Transverse colon (tissue), 4 donors: ENCODE measurements at regions not wholly inside any gene's neighbourhood (a gene's known extent, or its start where the extent isn't known, plus 50 kb on each side); places are given as distances from the start of the nearest gene placed in this dataset.

ENCODE experiments used
- DNase-seq: peaks from one replicate; pipeline ENCODE4 v3.0.0-alpha.2; 2019
- H3K27ac ChIP-seq, 4 donors: fragments of 200-600 bp; sonication (generic); 2 replicates each; pipeline ENCODE4 v1.5.1; 2016 to 2018; ENCODE audit warnings: inconsistent platforms in 4 of 4
- H3K27me3 ChIP-seq: fragments of 200-600 bp; sonication (generic); 2 replicates; pipeline ENCODE4 v1.5.1; 2017; ENCODE audit warnings: inconsistent platforms
- H3K36me3 ChIP-seq, 4 donors: fragments of 200-600 bp; sonication (generic); 2 replicates each; pipeline ENCODE4 v1.5.1; 2017 to 2019; ENCODE audit warnings: inconsistent platforms in 4 of 4
- H3K4me1 ChIP-seq, 4 donors: fragments of 200-600 bp; sonication (generic); 2 replicates each; pipeline ENCODE4 v1.5.1; 2017 to 2020; ENCODE audit warnings: inconsistent platforms in 4 of 4
- H3K4me3 ChIP-seq, 4 donors: fragments of 200-600 bp; sonication (generic); 1 replicate in 1 of 4; 2 replicates in 3 of 4; pipeline versions ENCODE4 v1.5.1 to v1.6.1; 2017 to 2019; ENCODE audit warnings: inconsistent platforms in 4 of 4
- H3K9me3 ChIP-seq, 2 donors: fragments of 200-600 bp; sonication (generic); 2 replicates each; pipeline ENCODE4 v1.5.1; 2017 to 2019; ENCODE audit warnings: inconsistent platforms in 2 of 2
- EP300 ChIP-seq: sonication (generic); formaldehyde crosslinking; IDR thresholded peaks from one replicate; pipeline ENCODE4 v1.6.1; 2017; ENCODE audit warnings: antibody characterized with exemption, low read depth
- POLR2A ChIP-seq: fragments of 450-650 bp; IDR thresholded peaks from one replicate; pipeline ENCODE4 v1.6.1; 2016; ENCODE audit warnings: antibody characterized with exemption, mild to moderate bottlenecking, moderate library complexity
- POLR2AphosphoS5 ChIP-seq, 3 donors: sonication (generic); formaldehyde crosslinking; IDR thresholded peaks; one replicate each; pipeline ENCODE4 v1.6.1; 2016; ENCODE audit warnings: antibody characterized with exemption in 3 of 3
- WGBS, 2 donors: methylation state at CpG; one replicate each; pipeline ENCODE4 v1.1.5; 2018; ENCODE audit warnings: low coverage in 1 of 2; 5-methylcytosine and 5-hydroxymethylcytosine counted together
- in situ Hi-C, 4 donors: fragments of 200-750 bp; cut with MboI; loops; one replicate each; pipeline versions ENCODE4 v1.15.0 to v1.15.1; 2017; ENCODE audit warnings: low sequenced_read_pairs in 3 of 4, low pct_ligation_motif_present in 1 of 4, low pct_unique_long_range_greater_than_20kb in 1 of 4
- intact Hi-C: fragments of 100-400 bp; cut with DNase I; formaldehyde crosslinking; loops from one replicate; pipeline ENCODE4 v1.15.1; 2023; ENCODE audit warnings: low total_unique reads
- TF ChIP-seq, protein P1 (sequence below), 5 experiments: fragments of 200-600 bp in 3 of 5; fragments of 450-650 bp in 2 of 5; sonication (generic) in 3 of 5; IDR thresholded peaks; 1 replicate in 2 of 5; 2 replicates in 3 of 5; pipeline ENCODE4 v1.5.1; 2016 to 2017; ENCODE audit warnings: antibody characterized with exemption in 5 of 5, inconsistent platforms in 3 of 5, mild to moderate bottlenecking in 2 of 5, moderate library complexity in 1 of 5

DNA sequence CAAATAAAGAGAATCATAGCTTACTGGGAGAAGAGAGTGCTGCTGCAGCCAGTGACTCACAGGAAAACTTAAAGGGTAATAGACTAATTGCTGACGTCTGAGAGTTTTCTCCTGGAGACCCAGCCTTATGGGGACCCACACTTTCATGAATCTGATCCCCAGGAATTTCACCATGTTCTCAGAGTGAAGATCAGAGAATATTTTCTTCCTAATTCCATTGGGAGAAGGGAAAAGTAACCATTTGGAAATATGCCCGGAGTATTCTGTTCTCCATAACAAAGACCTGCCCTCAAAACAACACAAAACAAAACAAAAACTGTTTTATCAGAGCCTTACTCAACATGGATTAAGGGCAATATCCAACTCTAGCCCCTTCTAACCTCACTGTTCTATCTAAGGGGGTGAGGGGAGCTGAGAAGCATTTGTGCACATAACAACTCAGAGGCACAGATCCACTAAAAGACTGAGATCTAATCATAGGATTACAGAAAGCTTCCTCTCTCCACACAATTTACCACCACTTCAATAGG is 168.2 kb upstream of the SSTR4 start:
- Histone ChIP-seq H3K36me3 (no peaks in the 10 kb centered on the region), H3K4me1 (no peaks in the 10 kb centered on the region), H3K9me3 (no peaks in the 10 kb centered on the region), H3K4me3 (no peak overlapping the region), H3K27me3 (no peaks in the 10 kb centered on the region), H3K27ac (no peak overlapping the region)
- 33 to 51% methylated on average over 1 to 2 of the region's 2 CpGs for WGBS, 2 donors
- TF ChIP-seq, protein P1, sequence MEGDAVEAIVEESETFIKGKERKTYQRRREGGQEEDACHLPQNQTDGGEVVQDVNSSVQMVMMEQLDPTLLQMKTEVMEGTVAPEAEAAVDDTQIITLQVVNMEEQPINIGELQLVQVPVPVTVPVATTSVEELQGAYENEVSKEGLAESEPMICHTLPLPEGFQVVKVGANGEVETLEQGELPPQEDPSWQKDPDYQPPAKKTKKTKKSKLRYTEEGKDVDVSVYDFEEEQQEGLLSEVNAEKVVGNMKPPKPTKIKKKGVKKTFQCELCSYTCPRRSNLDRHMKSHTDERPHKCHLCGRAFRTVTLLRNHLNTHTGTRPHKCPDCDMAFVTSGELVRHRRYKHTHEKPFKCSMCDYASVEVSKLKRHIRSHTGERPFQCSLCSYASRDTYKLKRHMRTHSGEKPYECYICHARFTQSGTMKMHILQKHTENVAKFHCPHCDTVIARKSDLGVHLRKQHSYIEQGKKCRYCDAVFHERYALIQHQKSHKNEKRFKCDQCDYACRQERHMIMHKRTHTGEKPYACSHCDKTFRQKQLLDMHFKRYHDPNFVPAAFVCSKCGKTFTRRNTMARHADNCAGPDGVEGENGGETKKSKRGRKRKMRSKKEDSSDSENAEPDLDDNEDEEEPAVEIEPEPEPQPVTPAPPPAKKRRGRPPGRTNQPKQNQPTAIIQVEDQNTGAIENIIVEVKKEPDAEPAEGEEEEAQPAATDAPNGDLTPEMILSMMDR (IDR thresholded peaks at IDR 0.05), result no peak
- TF ChIP-seq POLR2AphosphoS5 (IDR thresholded peaks at IDR 0.05), result no peak
- TF ChIP-seq EP300, result no peak
- no peak for TF ChIP-seq POLR2A
- intact Hi-C loops, result no loop called here
- DNase-seq, result no peak
- in situ Hi-C loops, result no loop called here

DNA sequence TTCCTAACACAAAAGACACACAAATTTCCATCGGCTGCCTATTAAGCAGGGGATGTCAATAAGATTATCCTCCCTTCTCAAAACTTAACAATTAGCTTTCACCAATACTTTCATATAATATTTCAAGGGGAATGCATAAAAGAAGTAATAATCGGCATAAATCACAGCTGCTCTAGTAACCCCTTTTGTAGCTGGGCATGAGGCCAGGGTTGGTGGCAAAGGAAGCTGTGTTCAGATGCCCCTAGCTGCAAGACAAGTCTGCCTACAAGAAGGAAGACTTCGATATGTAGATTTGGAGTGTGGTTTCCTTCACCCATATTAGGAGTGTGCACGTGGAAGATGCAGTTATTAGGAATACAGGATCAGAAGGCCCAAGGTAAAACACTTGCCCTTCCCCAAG is 156.9 kb upstream of the SSTR4 start:
- no peak overlapping the region for H3K4me3 ChIP-seq
- H3K4me1 ChIP-seq, result no peaks in the 10 kb centered on the region
- no peak for DNase-seq
- no peak overlapping the region for H3K27ac ChIP-seq
- TF ChIP-seq POLR2AphosphoS5 (IDR thresholded peaks at IDR 0.05) (no peak), EP300 (no peak), POLR2A (no peak)
- no peaks in the 10 kb centered on the region for H3K27me3 ChIP-seq
- in situ Hi-C loops, result no loop called here
- WGBS, 2 donors, result 73 to 93% methylated on average over 3 to 4 of the region's 4 CpGs
- H3K36me3 ChIP-seq, result no peaks in the 10 kb centered on the region
- no peaks in the 10 kb centered on the region for H3K9me3 ChIP-seq
- intact Hi-C loops, result no loop called here

DNA sequence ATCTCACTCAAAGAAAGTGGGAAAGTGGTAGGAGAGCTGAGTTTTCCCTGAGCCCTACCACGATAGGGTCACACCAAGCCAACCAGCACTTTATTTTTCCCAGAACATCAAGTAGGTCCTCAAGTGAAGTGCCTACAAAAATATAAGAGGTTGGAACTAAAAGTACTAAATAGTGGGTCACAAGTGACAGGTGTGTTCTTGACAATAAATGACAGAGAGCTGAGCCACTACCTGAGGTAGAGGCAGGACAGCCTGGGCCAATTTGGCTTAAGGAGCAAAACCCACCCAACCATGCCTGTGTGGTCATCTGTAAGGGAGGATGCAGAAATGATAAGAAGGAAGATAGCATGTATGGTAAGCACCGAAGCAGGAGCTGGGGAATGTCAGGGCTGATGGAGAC is 154.8 kb upstream of the SSTR4 start:
- Histone ChIP-seq H3K36me3 (no peaks in the 10 kb centered on the region), H3K9me3 (no peaks in the 10 kb centered on the region), H3K4me1 (no peaks in the 10 kb centered on the region), H3K4me3 (no peak overlapping the region), H3K27me3 (no peaks in the 10 kb centered on the region), H3K27ac (no peak overlapping the region)
- TF ChIP-seq POLR2AphosphoS5 (IDR thresholded peaks at IDR 0.05), result no peak
- no peak for TF ChIP-seq EP300
- no peak for TF ChIP-seq POLR2A
- TF ChIP-seq, protein P1 (IDR thresholded peaks at IDR 0.05), result no peak
- in situ Hi-C loops (no loop called here), intact Hi-C loops (no loop called here)
- no peak for DNase-seq
- WGBS, 2 donors, result 57 to 75% methylated on average over 2 of the region's 2 CpGs

DNA sequence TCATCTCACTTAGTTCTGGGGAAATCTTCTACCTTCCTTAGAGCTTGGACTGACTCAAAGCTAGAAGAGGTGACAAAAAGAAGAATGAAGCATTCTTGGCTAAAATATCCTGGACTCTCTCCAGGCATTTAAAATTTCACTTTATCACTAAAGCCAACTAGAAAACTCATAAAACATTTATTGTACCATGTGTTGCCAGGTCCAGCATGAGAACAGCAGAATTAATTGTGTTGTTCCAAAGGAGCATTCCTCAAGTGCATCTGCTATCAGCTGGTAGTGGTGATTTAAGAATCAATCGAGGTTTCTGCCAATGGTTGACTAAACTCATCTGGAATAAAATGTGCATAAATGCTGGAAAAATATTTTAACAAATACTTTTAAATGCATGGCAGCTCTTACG is 147.3 kb upstream of the SSTR4 start:
- no peak for TF ChIP-seq POLR2AphosphoS5 (IDR thresholded peaks at IDR 0.05)
- no peak for TF ChIP-seq POLR2A
- WGBS, 2 donors, result 57 to 64% methylated on average over 2 of the region's 2 CpGs
- in situ Hi-C loops (no loop called here), intact Hi-C loops (no loop called here)
- Histone ChIP-seq H3K4me3 (no peak overlapping the region), H3K27me3 (no peaks in the 10 kb centered on the region), H3K27ac (no peak overlapping the region), H3K36me3 (no peaks in the 10 kb centered on the region), H3K4me1 (no peaks in the 10 kb centered on the region), H3K9me3 (no peaks in the 10 kb centered on the region)
- DNase-seq, result no peak

DNA sequence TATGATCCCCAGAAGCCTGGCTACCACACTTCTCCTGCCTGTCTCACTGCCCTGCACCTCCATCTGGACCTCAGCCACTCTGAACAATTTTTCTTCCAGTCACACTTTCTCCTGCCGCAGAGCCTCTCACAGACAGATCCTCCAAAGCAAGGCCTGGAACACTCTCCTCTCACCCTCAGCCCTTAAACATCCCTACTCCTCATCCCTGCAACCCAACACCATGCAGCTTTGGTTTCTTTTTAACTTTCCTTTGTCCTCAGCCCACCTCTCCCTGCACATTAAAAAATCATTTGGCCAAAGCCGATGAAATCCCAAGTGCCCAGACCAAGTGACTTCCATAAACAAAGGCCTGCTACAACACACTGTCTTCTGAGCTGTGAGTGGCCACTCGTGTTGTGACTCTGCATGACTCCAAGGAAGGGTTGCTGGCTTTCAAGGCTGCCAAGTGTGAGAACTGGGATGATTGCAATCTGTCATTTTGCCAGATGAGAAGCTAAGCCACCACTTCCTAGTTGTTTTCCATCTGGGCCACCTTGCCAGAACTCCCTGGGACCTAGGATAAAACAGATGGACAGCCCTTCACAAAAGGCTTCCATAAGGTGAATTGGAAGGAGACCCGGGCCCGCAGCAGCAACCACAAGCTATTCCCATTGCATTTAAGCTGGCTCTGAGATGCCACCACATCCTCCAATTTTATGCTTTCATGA is 144.4 kb upstream of the SSTR4 start:
- in situ Hi-C loops, result no loop called here
- 77 to 94% methylated on average over 2 to 5 of the region's 5 CpGs for WGBS, 2 donors
- intact Hi-C loops, result no loop called here

More for the DNA sequence above, 144.4 kb upstream of the SSTR4 start:
- H3K27ac ChIP-seq, result no peak overlapping the region
- DNase-seq, result no peak
- no peaks in the 10 kb centered on the region for H3K36me3 ChIP-seq
- no peaks in the 10 kb centered on the region for H3K4me1 ChIP-seq
- TF ChIP-seq, protein P1 (IDR thresholded peaks at IDR 0.05), result no peak
- TF ChIP-seq EP300 (no peak), POLR2AphosphoS5 (IDR thresholded peaks at IDR 0.05) (no peak), POLR2A (no peak)
- no peaks in the 10 kb centered on the region for H3K9me3 ChIP-seq
- no peaks in the 10 kb centered on the region for H3K27me3 ChIP-seq
- H3K4me3 ChIP-seq, result no peak overlapping the region
